HepG2 (cell line): ENCODE measurements at regions not wholly inside any gene's neighbourhood (a gene's known extent, or its start where the extent isn't known, plus 50 kb on each side); places are given as distances from the start of the nearest gene placed in this dataset.

Experiments used
- AHDC1 ChIP-seq: sonication (generic); formaldehyde crosslinking; IDR thresholded peaks from 2 replicates; pipeline ENCODE4 v1.5.1; 2020; ENCODE audit warnings: mild to moderate bottlenecking, missing genetic modification reagents, borderline replicate concordance
- CEBPG ChIP-seq: IDR thresholded peaks from 2 replicates; pipeline ENCODE4 v1.6.1; 2016
- CENPT ChIP-seq: sonication (generic); formaldehyde crosslinking; IDR thresholded peaks from 2 replicates; pipeline ENCODE4 v1.8.0; 2022; ENCODE audit warnings: low read depth, mild to moderate bottlenecking, moderate library complexity, missing genetic modification reagents
- ERF ChIP-seq: IDR thresholded peaks from 2 replicates; pipeline ENCODE4 v1.6.1; 2018; ENCODE audit warnings: missing biosample characterization, missing genetic modification reagents
- HINFP ChIP-seq: sonication (generic); formaldehyde crosslinking; IDR thresholded peaks from 2 replicates; pipeline ENCODE4 v1.4.0; 2020; ENCODE audit warnings: low read depth, mild to moderate bottlenecking, missing genetic modification reagents
- HIVEP1 ChIP-seq: sonication (generic); formaldehyde crosslinking; IDR thresholded peaks from 2 replicates; pipeline ENCODE4 v1.4.0; 2020; ENCODE audit warnings: mild to moderate bottlenecking, missing genetic modification reagents
- JUN ChIP-seq: sonication (generic); formaldehyde crosslinking; IDR thresholded peaks from 2 replicates; pipeline ENCODE4 v1.4.0; 2020; ENCODE audit warnings: mild to moderate bottlenecking, missing genetic modification reagents
- MXD1 ChIP-seq: sonication (generic); formaldehyde crosslinking; IDR thresholded peaks from 2 replicates; pipeline ENCODE4 v1.4.0; 2020; ENCODE audit warnings: mild to moderate bottlenecking, missing genetic modification reagents
- SALL1 ChIP-seq: sonication (generic); formaldehyde crosslinking; IDR thresholded peaks from 2 replicates; pipeline ENCODE4 v1.8.0; 2022; ENCODE audit warnings: mild to moderate bottlenecking, missing genetic modification reagents
- ZKSCAN8 ChIP-seq: IDR thresholded peaks from 2 replicates; pipeline ENCODE4 v1.6.1; 2016; ENCODE audit warnings: borderline replicate concordance, missing genetic modification reagents, missing compliant biosample characterization
- ZNF17 ChIP-seq: sonication (generic); formaldehyde crosslinking; IDR thresholded peaks from 2 replicates; pipeline ENCODE4 v1.5.0; 2020; ENCODE audit warnings: mild to moderate bottlenecking, missing genetic modification reagents
- ZNF350 ChIP-seq: sonication (generic); formaldehyde crosslinking; IDR thresholded peaks from 2 replicates; pipeline ENCODE4 v1.4.0; 2020; ENCODE audit warnings: mild to moderate bottlenecking, low read depth, missing genetic modification reagents, borderline replicate concordance
- ZNF609 ChIP-seq: sonication (generic); formaldehyde crosslinking; IDR thresholded peaks from 2 replicates; pipeline ENCODE4 v1.4.0; 2020; ENCODE audit warnings: mild to moderate bottlenecking, missing genetic modification reagents, borderline replicate concordance

- no peak for TF ChIP-seq ZNF609 (CRISPR knock-in tag)
- no peak for TF ChIP-seq ZNF350 (CRISPR knock-in tag)
- TF ChIP-seq MXD1 (CRISPR knock-in tag), result no peak
- no peak for TF ChIP-seq CEBPG (CRISPR knock-in tag)
- TF ChIP-seq AHDC1 (CRISPR knock-in tag), result no peak
- TF ChIP-seq HIVEP1 (CRISPR knock-in tag), result no peak
- TF ChIP-seq ERF (CRISPR knock-in tag), result no peak
- no peak for TF ChIP-seq HINFP
- no peak for TF ChIP-seq JUN
- TF ChIP-seq ZKSCAN8 (CRISPR knock-in tag), result no peak
- no peak for TF ChIP-seq SALL1 (CRISPR knock-in tag)
- TF ChIP-seq CENPT, result no peak
- TF ChIP-seq ZNF17, result no peak
Measured at GRCh38 chr4:185895351-185895750, 83.4 kb upstream of the SORBS2 start (continued).
